Stimulated activated memory B cell treated with anti-CD40 and anti-IgM and Interleukin-4, amounts not matched to agents 10 μg/mL and 1 μg/mL and 100 μg/mL, for 72 hours (primary cell): ENCODE measurements at regions not wholly inside any gene's neighbourhood (a gene's known extent, or its start where the extent isn't known, plus 50 kb on each side); places are given as distances from the start of the nearest gene placed in this dataset.
"Not testable (repeated sequence)": the region's sequence is repeated elsewhere in the genome, so short reads cannot be mapped to it uniquely, and the experiment has no call there.

ENCODE experiments used
- ATAC-seq: fragments of 150-1000 bp; cut with Tn5 transposase; 2 replicates; pipeline ENCODE4 v1.10.0; 2021
- H3K27ac Mint-ChIP-seq: one replicate; pipeline ENCODE4 v1.8.0; 2022; ENCODE audit warnings: mild to moderate bottlenecking, mixed read lengths
- H3K27me3 Mint-ChIP-seq: one replicate; pipeline ENCODE4 v1.8.0; 2022; ENCODE audit warnings: mixed read lengths
- H3K36me3 Mint-ChIP-seq: one replicate; pipeline ENCODE4 v1.8.0; 2022; ENCODE audit warnings: mixed read lengths
- H3K4me1 Mint-ChIP-seq: one replicate; pipeline ENCODE4 v1.8.0; 2022; ENCODE audit warnings: mixed read lengths
- H3K4me3 Mint-ChIP-seq: one replicate; pipeline ENCODE4 v1.8.0; 2022; ENCODE audit warnings: mild to moderate bottlenecking, moderate library complexity, mixed read lengths
- H3K9me3 Mint-ChIP-seq: one replicate; pipeline ENCODE4 v1.8.0; 2022; ENCODE audit warnings: mixed read lengths

DNA sequence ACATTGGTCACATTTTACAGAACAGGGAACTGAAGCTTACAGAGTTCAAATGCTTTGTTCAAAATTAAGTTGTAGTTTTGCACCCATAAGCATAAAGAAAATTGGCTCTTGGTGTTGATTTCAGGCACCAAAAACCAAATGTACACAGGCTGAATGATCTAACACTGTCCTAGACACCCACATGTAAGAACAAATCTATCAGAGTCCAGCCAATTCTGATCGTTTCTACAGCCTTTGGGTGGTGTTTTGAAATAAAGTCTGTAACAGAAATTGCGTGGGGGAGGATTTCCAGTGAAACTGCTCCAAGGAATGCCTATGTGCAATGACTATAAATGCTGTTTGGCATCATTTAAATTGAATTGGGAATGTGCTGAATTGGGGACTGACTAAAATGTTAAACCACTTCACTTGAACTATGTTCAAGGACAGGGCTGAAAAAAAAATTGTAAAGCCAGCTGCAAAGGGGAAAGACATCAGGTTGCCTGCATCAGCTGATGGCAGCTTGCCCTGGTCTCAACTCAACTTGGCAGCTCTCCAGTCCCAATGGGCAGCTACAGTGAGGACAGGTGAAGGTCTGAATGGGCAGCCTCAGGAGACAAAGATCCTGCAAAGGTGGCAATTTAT is 92.2 kb upstream of the TRPC7 start:
- ATAC-seq, result no peak
- Mint-ChIP-seq H3K27me3 (no peaks in the 10 kb centered on the region), H3K9me3 (peaks cover 3% of the 10 kb centered on the region), H3K4me1 (no peaks in the 10 kb centered on the region), H3K27ac (no peak overlapping the region), H3K4me3 (no peak overlapping the region), H3K36me3 (no peaks in the 10 kb centered on the region)

DNA sequence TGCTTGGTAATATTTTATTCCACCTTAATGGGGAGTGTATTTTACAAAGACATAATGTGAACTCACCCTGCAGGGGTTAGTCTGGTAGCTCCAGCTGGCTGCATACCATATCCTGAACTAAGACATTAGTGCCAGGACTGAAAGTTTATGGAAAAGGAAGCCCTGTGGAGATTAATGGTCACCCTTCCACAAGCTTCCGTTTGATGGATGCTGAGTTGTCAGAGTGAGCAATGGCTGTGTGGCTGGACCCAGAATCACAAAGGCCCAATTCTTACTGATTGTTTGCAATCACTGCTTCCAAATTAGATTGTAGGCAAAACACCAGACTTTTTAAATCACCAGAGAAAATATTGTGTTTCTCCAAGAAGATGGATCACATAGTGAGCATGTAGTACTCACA is 90.1 kb upstream of the TRPC7 start:
- peaks cover 9% of the 10 kb centered on the region for H3K9me3 Mint-ChIP-seq
- ATAC-seq, result no peak
- no peak overlapping the region for H3K27ac Mint-ChIP-seq
- no peaks in the 10 kb centered on the region for H3K36me3 Mint-ChIP-seq
- no peaks in the 10 kb centered on the region for H3K4me1 Mint-ChIP-seq
- H3K27me3 Mint-ChIP-seq, result no peaks in the 10 kb centered on the region
- H3K4me3 Mint-ChIP-seq, result no peak overlapping the region

DNA sequence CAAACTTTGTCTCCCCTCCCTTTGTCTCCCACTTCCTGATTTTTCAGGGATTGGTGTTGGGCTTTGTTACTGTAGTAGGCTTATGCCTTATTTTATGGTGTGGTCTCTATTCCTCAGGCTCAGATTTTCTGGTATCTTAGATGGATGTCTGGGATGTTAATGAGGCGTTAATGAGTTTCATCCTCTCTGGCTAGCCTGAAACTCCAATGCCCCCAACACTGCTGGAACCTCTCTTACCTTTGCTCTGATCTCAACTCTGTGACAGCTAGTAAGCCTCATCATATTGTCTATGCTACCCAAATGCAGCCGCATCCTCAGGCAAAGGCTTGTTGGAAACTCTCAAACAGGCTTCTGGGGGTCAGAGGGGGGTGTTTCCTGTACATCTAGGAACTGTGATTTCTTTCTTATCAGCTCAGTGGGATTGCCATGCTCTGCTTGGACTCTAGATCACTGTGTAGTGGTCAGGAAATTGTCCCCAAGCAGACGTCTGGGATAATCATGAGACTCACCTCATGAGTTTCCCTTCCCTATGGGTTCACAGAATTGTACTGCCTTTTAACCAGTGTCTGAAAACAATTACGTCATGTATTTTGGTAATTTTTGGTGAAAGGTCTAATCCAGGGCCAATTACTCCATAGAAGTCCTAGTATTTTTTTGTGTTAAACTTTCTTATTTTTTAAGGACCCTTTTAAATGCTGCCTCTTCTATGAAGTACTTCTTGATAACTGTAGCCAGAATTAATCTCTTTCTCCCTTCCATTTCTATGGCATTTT is 88.8 kb upstream of the TRPC7 start:
- Mint-ChIP-seq H3K4me1 (no peaks in the 10 kb centered on the region), H3K9me3 (peaks cover 9% of the 10 kb centered on the region), H3K27ac (no peak overlapping the region), H3K36me3 (no peaks in the 10 kb centered on the region), H3K4me3 (no peak overlapping the region), H3K27me3 (no peaks in the 10 kb centered on the region)
- ATAC-seq, result no peak

DNA sequence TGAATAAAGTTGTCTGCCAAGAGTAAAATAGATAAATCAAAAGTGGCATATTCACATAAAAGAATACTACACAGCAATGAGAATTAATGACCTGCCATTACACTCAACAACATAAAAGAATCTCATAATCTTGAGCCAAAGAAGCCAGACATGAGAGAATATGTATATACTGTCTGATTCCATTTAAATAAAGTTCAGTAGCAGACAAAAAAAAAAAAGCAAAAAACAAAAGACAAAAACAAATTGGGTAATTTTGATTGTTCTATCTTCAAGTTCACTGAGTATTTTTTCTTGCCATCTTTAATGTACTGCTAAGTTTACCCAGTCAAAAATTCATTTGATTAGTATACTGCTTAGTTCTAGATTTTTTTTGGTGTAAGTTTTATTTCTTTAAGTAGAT is 87.9 kb upstream of the TRPC7 start:
- Mint-ChIP-seq H3K36me3 (no peaks in the 10 kb centered on the region), H3K4me3 (no peak overlapping the region), H3K9me3 (peaks cover 13% of the 10 kb centered on the region), H3K4me1 (no peaks in the 10 kb centered on the region), H3K27me3 (no peaks in the 10 kb centered on the region), H3K27ac (no peak overlapping the region)
- ATAC-seq, result no peak

DNA sequence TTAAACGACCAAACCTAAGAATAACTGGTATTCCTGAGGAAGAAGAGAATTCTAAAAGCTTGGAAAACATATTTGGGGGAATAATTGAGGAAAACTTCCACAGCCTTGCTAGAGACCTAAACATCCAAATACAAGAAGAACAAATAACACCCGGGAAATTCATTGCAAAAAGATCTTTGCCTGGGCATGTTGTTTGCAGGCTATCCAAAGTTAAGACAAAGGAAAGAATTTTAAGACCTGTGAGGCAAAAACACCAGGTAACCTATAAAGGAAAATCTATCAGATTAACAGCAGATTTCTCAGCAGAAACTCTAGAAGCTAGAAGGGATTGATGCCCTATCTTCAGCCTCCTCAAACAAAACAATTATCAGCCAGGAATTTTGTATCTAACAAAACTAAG is 82.2 kb upstream of the TRPC7 start:
- H3K4me1 Mint-ChIP-seq, H3K27ac Mint-ChIP-seq, H3K36me3 Mint-ChIP-seq, H3K4me3 Mint-ChIP-seq, ATAC-seq, H3K27me3 Mint-ChIP-seq: not testable (repeated sequence)
- peaks cover 13% of the 10 kb centered on the region for H3K9me3 Mint-ChIP-seq

DNA sequence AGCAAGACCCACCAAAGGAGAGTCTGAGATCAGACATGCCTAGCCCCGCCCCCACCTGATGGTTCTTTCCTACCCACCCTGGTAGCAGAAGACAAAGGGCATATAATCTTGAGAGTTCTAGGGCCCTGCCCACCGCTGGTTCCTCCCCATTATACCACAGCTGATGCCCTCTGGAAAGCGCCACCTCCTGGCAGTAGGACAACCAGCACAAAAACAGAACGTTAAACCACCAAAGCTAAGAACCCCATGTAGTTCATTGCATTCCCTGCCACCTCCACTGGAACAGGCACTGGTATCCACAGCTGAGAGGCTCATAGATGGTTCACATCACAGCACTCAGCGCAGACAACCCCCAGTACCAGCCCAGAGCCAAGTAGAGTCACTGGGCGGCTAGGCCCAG is 81.2 kb upstream of the TRPC7 start:
- Mint-ChIP-seq H3K27me3 (no peaks in the 10 kb centered on the region), H3K27ac (no peak overlapping the region), H3K9me3 (peaks cover 13% of the 10 kb centered on the region), H3K36me3 (no peaks in the 10 kb centered on the region), H3K4me3 (no peak overlapping the region), H3K4me1 (no peaks in the 10 kb centered on the region)
- no peak for ATAC-seq

DNA sequence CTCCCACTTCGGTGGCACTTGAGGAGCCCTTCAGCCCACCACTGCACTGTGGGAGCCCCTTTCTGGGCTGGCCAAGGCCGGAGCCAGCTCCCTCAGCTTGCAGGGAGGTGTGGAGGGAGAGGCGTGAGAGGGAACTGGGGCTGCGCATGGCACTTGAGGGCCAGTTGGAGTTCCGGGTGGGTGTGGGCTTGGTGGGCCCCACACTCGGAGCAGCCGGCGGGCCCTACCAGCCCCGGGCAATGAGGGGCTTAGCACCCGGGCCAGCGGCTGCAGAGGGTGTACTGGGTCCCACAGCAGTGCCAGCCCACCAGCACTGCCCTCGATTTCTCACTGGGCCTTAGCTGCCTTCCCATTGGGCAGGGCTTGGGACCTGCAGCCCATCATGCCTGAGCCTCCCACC is 78.8 kb upstream of the TRPC7 start:
- not testable (repeated sequence) for H3K36me3 Mint-ChIP-seq, ATAC-seq, H3K27ac Mint-ChIP-seq, H3K27me3 Mint-ChIP-seq, H3K9me3 Mint-ChIP-seq, H3K4me1 Mint-ChIP-seq, H3K4me3 Mint-ChIP-seq

DNA sequence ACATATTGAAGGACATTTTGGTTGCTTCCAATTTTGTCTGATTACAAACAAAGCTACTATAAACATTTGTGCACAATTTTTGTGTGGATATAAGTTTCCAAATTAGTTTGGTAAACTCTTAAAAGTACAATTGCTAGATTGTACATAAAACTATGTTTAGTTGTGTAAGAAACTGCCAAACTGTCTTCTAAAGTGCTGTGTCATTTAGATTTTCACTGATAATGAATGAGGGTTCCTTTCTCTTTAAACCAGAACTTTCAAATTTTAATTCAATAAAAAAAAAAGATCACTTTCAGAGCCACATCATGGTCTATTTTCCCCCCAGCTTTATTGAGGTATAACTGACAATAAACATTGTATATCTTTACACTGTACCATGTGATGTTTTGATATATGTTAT is 74.0 kb upstream of the TRPC7 start:
- Mint-ChIP-seq H3K4me1 (no peaks in the 10 kb centered on the region), H3K36me3 (no peaks in the 10 kb centered on the region), H3K27me3 (no peaks in the 10 kb centered on the region)

DNA sequence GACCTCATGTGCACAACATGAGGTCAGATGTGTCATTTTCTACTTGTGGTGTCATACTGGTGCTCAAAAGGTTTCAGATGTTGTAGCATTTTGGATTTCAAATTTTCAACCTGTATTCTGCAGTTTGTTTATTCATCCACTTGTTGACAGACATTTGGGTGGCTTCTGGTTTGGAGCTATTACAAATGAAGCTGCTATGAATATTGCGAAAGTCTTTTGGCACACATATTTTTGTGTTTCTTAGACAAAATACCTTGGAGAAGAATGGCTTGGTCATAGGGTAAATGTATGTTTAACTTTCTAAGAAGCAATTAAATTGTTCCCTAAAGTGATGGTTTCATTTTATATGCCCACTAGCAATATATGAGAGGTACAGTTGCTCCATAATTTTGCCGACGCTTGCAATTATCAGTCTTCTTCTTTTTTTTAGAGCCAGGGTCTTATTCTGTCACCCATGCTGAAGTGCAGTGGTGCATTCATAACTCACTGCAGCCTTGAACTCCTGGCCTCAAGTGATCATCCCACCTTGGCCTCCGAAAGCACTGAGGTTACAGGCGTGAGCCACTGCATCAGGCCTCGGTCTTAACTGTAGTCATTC is 70.7 kb upstream of the TRPC7 start:
- Mint-ChIP-seq H3K27ac (no peak overlapping the region), H3K9me3 (peaks cover 9% of the 10 kb centered on the region), H3K4me1 (no peaks in the 10 kb centered on the region), H3K27me3 (no peaks in the 10 kb centered on the region), H3K4me3 (no peak overlapping the region), H3K36me3 (no peaks in the 10 kb centered on the region)
- no peak for ATAC-seq

More for the DNA sequence above, 74.0 kb upstream of the TRPC7 start:
- Mint-ChIP-seq H3K4me3 (no peak overlapping the region), H3K27ac (no peak overlapping the region), H3K9me3 (peaks cover 9% of the 10 kb centered on the region)
- no peak for ATAC-seq

DNA sequence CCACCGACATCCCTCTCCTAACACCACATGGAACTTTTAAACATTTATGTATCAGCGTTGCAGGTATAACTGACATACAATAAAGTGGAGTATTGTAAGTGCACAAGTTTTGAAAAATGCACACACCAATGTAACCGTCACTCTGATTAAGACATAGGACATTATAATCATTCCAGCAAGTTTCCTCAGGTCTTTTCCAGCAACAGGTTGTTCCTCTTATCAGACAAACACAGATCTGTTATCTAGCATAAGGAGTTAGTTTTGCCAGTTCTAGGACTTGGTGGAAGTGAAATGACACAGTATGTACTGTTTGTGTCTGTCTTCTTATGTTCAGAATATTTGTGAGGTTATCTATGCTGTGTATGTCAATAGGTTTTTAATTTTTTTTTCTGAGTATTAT is 69.5 kb upstream of the TRPC7 start:
- H3K9me3 Mint-ChIP-seq, result peaks cover 6% of the 10 kb centered on the region
- H3K4me1 Mint-ChIP-seq, result no peaks in the 10 kb centered on the region
- no peak overlapping the region for H3K4me3 Mint-ChIP-seq
- H3K27ac Mint-ChIP-seq, result no peak overlapping the region
- ATAC-seq, result no peak
- no peaks in the 10 kb centered on the region for H3K27me3 Mint-ChIP-seq
- H3K36me3 Mint-ChIP-seq, result no peaks in the 10 kb centered on the region

DNA sequence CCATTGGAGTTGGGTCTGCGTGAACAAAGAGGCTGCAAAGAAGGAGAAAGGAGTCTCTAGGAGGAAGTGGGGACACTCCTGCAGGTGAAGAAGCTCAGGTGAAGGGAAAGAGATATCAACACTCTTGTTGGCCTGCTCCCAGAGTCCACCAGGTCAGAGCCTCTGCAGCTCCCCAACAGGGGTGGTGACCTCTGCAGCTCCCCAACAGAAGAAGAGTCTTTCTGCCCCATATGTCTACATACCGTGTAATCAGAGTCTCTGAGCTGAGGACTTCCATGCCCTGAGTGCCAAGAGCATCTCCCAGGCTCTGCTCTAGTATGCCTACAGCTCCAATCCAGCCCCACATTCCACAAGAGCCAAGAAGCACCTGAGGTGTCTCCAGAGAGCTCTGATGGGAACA is 67.4 kb upstream of the TRPC7 start:
- no peaks in the 10 kb centered on the region for H3K4me1 Mint-ChIP-seq
- H3K9me3 Mint-ChIP-seq, result no peaks in the 10 kb centered on the region
- no peaks in the 10 kb centered on the region for H3K36me3 Mint-ChIP-seq
- H3K27me3 Mint-ChIP-seq, result no peaks in the 10 kb centered on the region
- no peak overlapping the region for H3K27ac Mint-ChIP-seq
- peak; percentile 24 for ATAC-seq
- no peak overlapping the region for H3K4me3 Mint-ChIP-seq

DNA sequence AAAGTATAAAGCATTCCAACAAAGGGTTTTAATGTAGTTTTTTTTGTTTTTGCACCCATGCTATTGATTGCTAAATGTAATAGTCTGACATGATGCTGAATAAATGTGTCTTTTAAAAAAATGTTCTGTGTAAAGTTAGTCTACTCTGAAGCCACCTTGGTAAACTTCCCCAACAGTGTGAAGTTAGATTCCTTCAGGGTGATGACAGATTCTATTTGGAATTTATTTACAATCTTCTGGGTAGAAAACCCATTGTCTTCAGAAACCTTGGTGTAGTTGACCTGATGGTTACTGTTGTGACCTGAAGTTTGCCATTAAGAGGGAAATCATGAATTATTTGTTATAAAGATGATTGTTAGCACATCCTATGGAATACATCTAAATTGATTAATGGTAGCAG is 64.7 kb upstream of the TRPC7 start:
- Mint-ChIP-seq H3K27me3 (no peaks in the 10 kb centered on the region), H3K27ac (no peak overlapping the region), H3K9me3 (no peaks in the 10 kb centered on the region), H3K4me3 (no peak overlapping the region), H3K36me3 (no peaks in the 10 kb centered on the region), H3K4me1 (no peaks in the 10 kb centered on the region)
- ATAC-seq, result no peak

DNA sequence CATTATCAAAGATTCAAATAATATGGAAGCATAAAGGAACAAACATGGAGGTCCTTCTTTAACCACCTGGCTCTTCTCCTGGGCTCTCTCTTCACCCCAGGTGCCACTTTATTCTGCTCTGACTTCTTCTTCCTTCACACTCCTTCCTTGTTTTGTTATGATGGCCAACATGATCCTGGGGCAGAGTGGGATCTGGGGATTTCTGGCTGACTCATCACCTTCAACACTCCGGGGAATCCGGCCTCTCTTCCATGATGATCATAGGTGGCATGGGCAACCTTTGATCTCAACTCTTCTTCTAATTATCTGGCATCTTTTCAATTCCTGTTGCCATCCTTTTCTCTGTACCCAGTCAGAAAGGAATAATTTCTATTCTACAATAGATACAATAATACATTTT is 62.1 kb upstream of the TRPC7 start:
- no peaks in the 10 kb centered on the region for H3K36me3 Mint-ChIP-seq
- H3K4me3 Mint-ChIP-seq, result no peak overlapping the region
- no peaks in the 10 kb centered on the region for H3K27me3 Mint-ChIP-seq
- H3K4me1 Mint-ChIP-seq, result no peaks in the 10 kb centered on the region
- no peak for ATAC-seq
- H3K27ac Mint-ChIP-seq, result no peak overlapping the region
- H3K9me3 Mint-ChIP-seq, result no peaks in the 10 kb centered on the region

DNA sequence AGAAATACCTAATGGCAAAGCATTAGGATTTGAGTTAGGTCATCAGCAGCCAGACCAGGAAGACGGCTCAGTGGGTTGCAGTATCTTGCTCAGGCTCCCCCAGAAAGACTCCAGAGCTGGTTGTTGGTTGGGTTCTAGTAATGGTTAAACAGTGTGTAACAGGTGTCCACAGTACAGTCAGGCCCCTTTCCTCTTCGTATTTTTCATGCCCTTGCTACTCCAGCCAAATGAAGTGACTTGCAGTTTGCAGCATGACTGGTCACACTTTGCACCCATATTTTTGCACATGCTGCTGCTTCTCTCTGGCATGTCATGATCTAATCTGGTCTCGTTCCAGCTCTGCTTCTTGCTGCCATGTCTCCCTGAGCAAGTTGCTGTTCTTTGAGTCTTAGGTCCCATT is 60.6 kb upstream of the TRPC7 start:
- H3K4me3 Mint-ChIP-seq, result no peak overlapping the region

DNA sequence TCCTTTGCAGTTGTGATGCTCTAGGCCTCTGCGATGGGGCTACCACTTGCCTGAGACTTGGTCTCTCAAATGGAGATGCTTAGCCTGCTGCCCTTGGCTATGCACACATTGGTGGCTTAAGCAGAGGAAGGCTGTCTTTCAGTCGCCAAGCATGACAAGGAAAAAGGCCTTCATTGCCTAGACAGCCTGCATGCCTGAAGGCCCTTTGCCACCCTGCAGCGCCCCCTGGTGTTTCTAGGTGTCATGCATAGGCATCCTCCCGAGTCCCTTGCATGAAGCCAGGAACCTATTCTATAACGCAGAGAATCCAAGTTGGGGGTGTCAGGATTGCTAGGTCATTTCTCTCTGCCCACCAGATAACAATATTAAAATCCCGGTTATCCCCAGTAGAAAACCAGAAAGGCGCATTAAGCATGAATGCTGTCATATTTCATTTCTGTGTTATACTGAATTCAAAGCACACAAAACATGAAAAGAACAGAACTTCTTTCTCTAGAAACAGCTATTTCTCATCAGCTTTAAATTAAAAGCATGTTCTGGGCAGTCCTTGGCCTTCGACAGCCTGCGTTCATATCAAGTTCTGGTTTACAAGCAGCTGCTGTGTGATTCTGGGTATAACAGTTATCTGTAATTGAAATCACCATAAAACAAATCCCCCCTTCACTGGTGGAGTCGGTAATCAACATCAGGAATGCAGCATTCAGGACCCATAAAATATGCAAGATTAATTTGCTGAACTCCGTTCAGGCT is 59.7 kb upstream of the TRPC7 start:
- no peak for ATAC-seq
- H3K4me3 Mint-ChIP-seq, result no peak overlapping the region

More for the DNA sequence above, 60.6 kb upstream of the TRPC7 start:
- H3K27ac Mint-ChIP-seq, result no peak overlapping the region
- no peak for ATAC-seq
- H3K36me3 Mint-ChIP-seq, result no peaks in the 10 kb centered on the region
- no peaks in the 10 kb centered on the region for H3K9me3 Mint-ChIP-seq
- H3K4me1 Mint-ChIP-seq, result no peaks in the 10 kb centered on the region
- no peaks in the 10 kb centered on the region for H3K27me3 Mint-ChIP-seq

More for the DNA sequence above, 59.7 kb upstream of the TRPC7 start:
- Mint-ChIP-seq H3K9me3 (no peaks in the 10 kb centered on the region), H3K4me1 (no peaks in the 10 kb centered on the region), H3K27me3 (no peaks in the 10 kb centered on the region), H3K36me3 (no peaks in the 10 kb centered on the region), H3K27ac (no peak overlapping the region)
